Activated CD8-positive, alpha-beta T cell treated with anti-CD3 and anti-CD28 coated beads, Interleukin-2, amount 10 ng/mL, durations not matched to agents 7 days and 5 days (primary cell): ENCODE measurements at regions not wholly inside any gene's neighbourhood (a gene's known extent, or its start where the extent isn't known, plus 50 kb on each side); places are given as distances from the start of the nearest gene placed in this dataset.

ENCODE experiments used
- ATAC-seq: fragments of 150-1000 bp; cut with Tn5 transposase; one replicate; pipeline ENCODE4 v1.10.0; 2021; ENCODE audit warnings: moderate library complexity
- CTCF ChIA-PET: fragments of 350-600 bp; sonication (Branson Sonifier 250); formaldehyde crosslinking; loops from one replicate; lab custom pipeline; 2021; ENCODE audit warnings: antibody characterized with exemption; lab: Charles Lee
- POLR2A ChIA-PET: fragments of 350-600 bp; sonication (Branson Sonifier 250); formaldehyde crosslinking; loops from one replicate; lab custom pipeline; 2021; ENCODE audit warnings: antibody characterized with exemption; lab: Charles Lee
- DNase-seq: peaks from one replicate; pipeline ENCODE4 v3.0.0-alpha.2; 2020
- H3K27ac Mint-ChIP-seq: one replicate; pipeline ENCODE4 v1.8.0; 2021; ENCODE audit warnings: mild to moderate bottlenecking, mixed read lengths
- H3K27me3 Mint-ChIP-seq: one replicate; pipeline ENCODE4 v1.8.0; 2021; ENCODE audit warnings: low read depth, mixed read lengths
- H3K36me3 Mint-ChIP-seq: one replicate; pipeline ENCODE4 v1.8.0; 2021; ENCODE audit warnings: low read depth, mixed read lengths
- H3K4me1 Mint-ChIP-seq: one replicate; pipeline ENCODE4 v1.8.0; 2021; ENCODE audit warnings: low read depth, mixed read lengths
- H3K4me3 Mint-ChIP-seq: one replicate; pipeline ENCODE4 v1.8.0; 2021; ENCODE audit warnings: mild to moderate bottlenecking, mixed read lengths
- H3K9me3 Mint-ChIP-seq: one replicate; pipeline ENCODE4 v1.8.0; 2022; ENCODE audit warnings: mixed read lengths; ENCODE audit not compliant: insufficient read depth

DNA sequence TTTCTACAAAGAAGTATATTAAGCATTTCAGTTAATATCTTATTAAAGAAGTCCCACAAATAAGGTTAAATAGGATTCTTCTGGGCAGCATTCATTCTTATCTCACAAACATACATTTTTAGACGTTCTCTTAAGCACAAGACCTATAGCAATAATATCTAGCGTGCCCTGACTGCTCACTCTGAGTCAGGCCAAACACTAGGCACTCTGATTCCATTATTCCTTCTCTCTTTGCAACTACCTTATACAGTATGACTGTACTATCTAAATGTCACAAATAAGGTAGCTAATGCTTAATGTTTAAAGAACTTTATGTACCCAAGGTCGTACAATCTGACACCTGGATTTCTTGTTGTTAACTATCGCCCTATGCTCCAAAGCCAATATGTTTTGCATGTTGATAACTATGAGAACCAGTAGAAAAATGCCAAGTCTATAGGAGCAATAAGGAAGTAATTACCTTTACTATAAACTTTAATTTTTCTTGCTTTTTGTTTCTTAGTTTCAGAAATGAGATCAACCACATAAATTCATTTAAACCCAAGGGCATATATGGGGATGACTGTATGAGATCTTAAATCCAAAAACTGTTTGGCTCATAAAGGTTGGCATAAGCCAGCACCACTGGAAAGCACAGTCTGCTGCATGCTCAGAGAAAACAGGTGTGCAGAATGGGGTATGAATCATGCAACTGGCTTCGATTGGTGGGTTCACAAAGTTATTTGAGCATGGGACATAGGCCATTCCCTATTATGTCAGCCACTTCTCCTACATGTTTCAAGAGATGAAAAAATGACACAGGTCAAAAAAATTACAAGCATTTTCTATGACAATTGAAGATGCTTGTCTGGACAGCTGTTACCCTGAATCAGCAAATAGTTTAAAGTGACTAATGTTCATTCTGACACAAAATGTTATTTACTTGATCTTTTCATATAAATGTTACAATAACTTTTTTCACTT lies 352.0 kb downstream of the IRS1 start:
- Mint-ChIP-seq H3K27me3 (peaks cover 9% of the 10 kb centered on the region), H3K27ac (no peak overlapping the region), H3K9me3 (no peaks in the 10 kb centered on the region), H3K36me3 (no peaks in the 10 kb centered on the region), H3K4me3 (no peak overlapping the region), H3K4me1 (no peaks in the 10 kb centered on the region)
- ATAC-seq = no peak
- no peak for DNase-seq
- CTCF ChIA-PET = no interaction called here
- POLR2A ChIA-PET = no interaction called here

- no peak overlapping the region for H3K4me3 Mint-ChIP-seq
- DNase-seq = no peak
- peaks cover 9% of the 10 kb centered on the region for H3K27me3 Mint-ChIP-seq
- no peaks in the 10 kb centered on the region for H3K9me3 Mint-ChIP-seq
- H3K4me1 Mint-ChIP-seq = no peaks in the 10 kb centered on the region
- no peak overlapping the region for H3K27ac Mint-ChIP-seq
- no peaks in the 10 kb centered on the region for H3K36me3 Mint-ChIP-seq
- POLR2A ChIA-PET = no interaction called here
- ATAC-seq = no peak
- CTCF ChIA-PET = no interaction called here
Observed at GRCh38 chr2:226446406-226447001, 353.1 kb downstream of the IRS1 start.

DNA sequence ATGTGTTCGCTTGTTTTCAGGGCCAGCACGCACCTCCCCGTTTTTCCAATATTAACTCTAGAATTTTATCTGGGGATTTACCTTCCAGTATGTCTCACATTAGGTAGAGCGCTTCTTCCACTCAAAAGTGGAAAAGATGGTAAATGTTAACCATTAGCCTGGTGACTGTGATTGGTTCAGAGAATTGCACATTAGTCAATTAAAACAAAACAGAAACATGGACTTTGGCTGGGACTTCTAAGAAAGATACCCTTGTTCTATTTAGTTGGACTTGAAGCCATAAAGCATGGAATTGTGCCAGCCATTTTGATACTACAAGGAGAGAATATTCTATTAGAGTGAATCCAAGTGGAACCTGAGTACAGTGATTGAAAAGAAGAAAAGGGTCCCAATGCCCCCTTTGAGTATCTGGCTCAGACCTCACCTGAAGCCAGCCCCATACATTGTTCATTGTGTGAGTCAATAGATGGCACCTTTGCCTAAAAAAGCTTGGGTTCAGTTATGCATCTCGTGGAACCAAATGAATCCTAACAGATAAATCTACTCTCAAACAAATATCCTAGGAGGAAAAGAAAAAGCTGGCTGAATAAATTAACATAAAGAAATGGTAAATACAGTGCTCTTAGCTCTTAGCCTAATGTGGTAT lies 354.3 kb downstream of the IRS1 start:
- Mint-ChIP-seq H3K9me3 (no peaks in the 10 kb centered on the region), H3K36me3 (no peaks in the 10 kb centered on the region), H3K27me3 (peaks cover 9% of the 10 kb centered on the region), H3K4me1 (no peaks in the 10 kb centered on the region), H3K27ac (no peak overlapping the region), H3K4me3 (no peak overlapping the region)
- ChIA-PET CTCF (no interaction called here), POLR2A (no interaction called here)
- no peak for ATAC-seq
- DNase-seq = no peak

DNA sequence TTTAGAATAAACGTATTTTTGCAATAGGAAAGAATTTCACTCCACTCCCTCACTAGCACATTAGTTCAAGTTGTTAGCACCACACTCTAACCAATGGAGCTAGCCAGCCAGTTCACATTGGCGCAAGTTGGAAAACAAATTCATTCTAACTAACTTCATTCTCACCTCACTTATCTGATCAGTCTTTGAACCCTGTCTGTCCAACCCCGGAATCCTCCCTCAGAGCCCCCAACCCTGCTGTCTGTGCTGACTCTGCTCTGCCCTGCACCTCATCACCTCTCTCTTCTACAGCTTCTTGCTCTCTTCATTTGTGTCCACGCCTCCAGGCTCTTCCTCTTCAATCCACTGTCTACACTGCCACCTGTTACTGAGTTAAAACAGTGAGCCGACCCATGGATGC lies 356.5 kb downstream of the IRS1 start:
- Mint-ChIP-seq H3K27me3 (peaks cover 9% of the 10 kb centered on the region), H3K4me3 (no peak overlapping the region), H3K27ac (no peak overlapping the region), H3K4me1 (no peaks in the 10 kb centered on the region), H3K36me3 (no peaks in the 10 kb centered on the region), H3K9me3 (no peaks in the 10 kb centered on the region)
- ChIA-PET CTCF (no interaction called here), POLR2A (no interaction called here)
- DNase-seq (no peak), ATAC-seq (no peak)

- ATAC-seq (no peak), DNase-seq (no peak)
- Mint-ChIP-seq H3K4me3 (no peak overlapping the region), H3K9me3 (no peaks in the 10 kb centered on the region), H3K27me3 (peaks cover 5% of the 10 kb centered on the region), H3K4me1 (no peaks in the 10 kb centered on the region), H3K27ac (no peak overlapping the region), H3K36me3 (no peaks in the 10 kb centered on the region)
- ChIA-PET POLR2A (no interaction called here), CTCF (no interaction called here)
Observed at GRCh38 chr2:226440127-226440918, 359.3 kb downstream of the IRS1 start.

- no peaks in the 10 kb centered on the region for H3K27me3 Mint-ChIP-seq
- no peaks in the 10 kb centered on the region for H3K9me3 Mint-ChIP-seq
- POLR2A ChIA-PET = no interaction called here
- H3K4me3 Mint-ChIP-seq = no peak overlapping the region
- H3K27ac Mint-ChIP-seq = no peak overlapping the region
- no peaks in the 10 kb centered on the region for H3K36me3 Mint-ChIP-seq
- ATAC-seq (no peak), DNase-seq (no peak)
- CTCF ChIA-PET = no interaction called here
- H3K4me1 Mint-ChIP-seq = no peaks in the 10 kb centered on the region
Observed at GRCh38 chr2:226439337-226439736, 360.3 kb downstream of the IRS1 start.

GRCh38 chr2:226435146-226435545 lies 364.5 kb downstream of the IRS1 start:
- Mint-ChIP-seq H3K4me1 (no peaks in the 10 kb centered on the region), H3K27me3 (peaks cover 2% of the 10 kb centered on the region), H3K27ac (no peak overlapping the region), H3K9me3 (no peaks in the 10 kb centered on the region), H3K4me3 (no peak overlapping the region), H3K36me3 (no peaks in the 10 kb centered on the region)
- POLR2A ChIA-PET = no interaction called here
- ATAC-seq = no peak
- no peak for DNase-seq
- CTCF ChIA-PET = no interaction called here

DNA sequence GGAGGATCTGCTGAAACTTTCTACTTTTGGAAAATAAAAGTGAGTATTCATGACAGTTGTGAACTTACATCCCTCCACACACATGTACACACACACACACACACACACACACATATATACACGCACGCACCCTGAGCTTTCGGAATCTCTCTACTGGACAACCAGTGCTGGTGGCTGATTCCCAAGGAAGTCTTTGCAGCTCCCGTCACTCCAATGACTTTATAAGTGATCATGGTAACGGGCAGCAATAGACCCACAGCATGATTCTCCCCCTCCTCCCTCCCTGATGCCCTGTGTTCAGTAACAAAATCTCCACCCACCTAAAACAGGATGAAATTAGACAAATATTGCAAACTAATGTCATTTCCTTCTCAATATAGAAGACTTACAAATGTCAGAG lies 364.9 kb downstream of the IRS1 start:
- no peaks in the 10 kb centered on the region for H3K4me1 Mint-ChIP-seq
- no peaks in the 10 kb centered on the region for H3K36me3 Mint-ChIP-seq
- ATAC-seq (no peak), DNase-seq (no peak)
- ChIA-PET POLR2A (no interaction called here), CTCF (no interaction called here)
- H3K9me3 Mint-ChIP-seq = no peaks in the 10 kb centered on the region
- H3K27me3 Mint-ChIP-seq = peaks cover 4% of the 10 kb centered on the region
- H3K27ac Mint-ChIP-seq = no peak overlapping the region
- no peak overlapping the region for H3K4me3 Mint-ChIP-seq

DNA sequence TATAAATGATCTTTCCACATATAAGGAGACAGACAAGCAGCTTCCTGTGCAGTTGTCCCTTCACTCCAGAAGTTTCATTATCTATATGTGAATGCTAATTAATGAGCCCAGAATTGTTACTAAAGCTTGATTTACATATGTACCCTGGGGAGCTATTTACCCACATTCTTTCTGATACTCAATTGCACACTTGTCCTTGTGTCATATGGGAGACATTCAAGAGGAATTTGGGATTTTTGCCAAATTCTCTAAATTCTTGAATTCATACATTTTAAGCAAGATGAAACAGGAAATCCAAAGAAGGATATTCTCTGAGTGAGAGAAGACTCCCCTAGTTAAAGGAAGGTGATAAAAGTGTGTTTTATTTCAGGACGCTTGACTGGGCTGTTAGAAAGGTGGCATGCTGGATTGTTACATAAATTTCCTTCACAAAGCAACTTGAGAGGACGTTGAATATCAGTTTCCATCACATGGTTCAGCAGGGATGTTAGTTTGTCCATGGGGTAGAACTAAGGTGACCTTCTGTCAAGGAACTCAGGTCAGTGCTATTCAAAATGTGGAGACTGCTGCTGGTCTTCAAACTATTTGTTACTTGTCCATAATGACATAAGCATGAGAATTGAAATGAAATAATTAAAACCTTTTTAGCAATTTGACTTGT lies 368.2 kb downstream of the IRS1 start:
- Mint-ChIP-seq H3K4me1 (no peaks in the 10 kb centered on the region), H3K9me3 (no peaks in the 10 kb centered on the region), H3K36me3 (no peaks in the 10 kb centered on the region), H3K27ac (no peak overlapping the region), H3K4me3 (no peak overlapping the region), H3K27me3 (peaks cover 9% of the 10 kb centered on the region)
- ATAC-seq = no peak
- ChIA-PET CTCF (no interaction called here), POLR2A (no interaction called here)
- no peak for DNase-seq

- Mint-ChIP-seq H3K4me1 (no peaks in the 10 kb centered on the region), H3K27me3 (peaks cover 18% of the 10 kb centered on the region), H3K27ac (no peak overlapping the region), H3K9me3 (no peaks in the 10 kb centered on the region), H3K4me3 (no peak overlapping the region), H3K36me3 (no peaks in the 10 kb centered on the region)
- ChIA-PET CTCF (no interaction called here), POLR2A (no interaction called here)
- DNase-seq = no peak
- no peak for ATAC-seq
Observed at GRCh38 chr2:226429476-226429875, 370.1 kb downstream of the IRS1 start.

GRCh38 chr2:226427538-226428307 lies 371.9 kb downstream of the IRS1 start:
- H3K9me3 Mint-ChIP-seq = no peaks in the 10 kb centered on the region
- ChIA-PET POLR2A (no interaction called here), CTCF (interaction anchor here (0.6 kb wide), 2 partner anchors 212 to 345 kb away, joined by 3 read pairs; no protein-coding TSS in a partner anchor)
- no peak overlapping the region for H3K27ac Mint-ChIP-seq
- DNase-seq (no peak), ATAC-seq (no peak)
- H3K4me3 Mint-ChIP-seq = no peak overlapping the region
- H3K27me3 Mint-ChIP-seq = peaks cover 21% of the 10 kb centered on the region
- peaks cover 8% of the 10 kb centered on the region for H3K4me1 Mint-ChIP-seq
- no peaks in the 10 kb centered on the region for H3K36me3 Mint-ChIP-seq
